ENCODE measurements at regions not wholly inside any gene's neighbourhood (a gene's known extent, or its start where the extent isn't known, plus 50 kb on each side); places are given as distances from the start of the nearest gene placed in this dataset.

DNA sequence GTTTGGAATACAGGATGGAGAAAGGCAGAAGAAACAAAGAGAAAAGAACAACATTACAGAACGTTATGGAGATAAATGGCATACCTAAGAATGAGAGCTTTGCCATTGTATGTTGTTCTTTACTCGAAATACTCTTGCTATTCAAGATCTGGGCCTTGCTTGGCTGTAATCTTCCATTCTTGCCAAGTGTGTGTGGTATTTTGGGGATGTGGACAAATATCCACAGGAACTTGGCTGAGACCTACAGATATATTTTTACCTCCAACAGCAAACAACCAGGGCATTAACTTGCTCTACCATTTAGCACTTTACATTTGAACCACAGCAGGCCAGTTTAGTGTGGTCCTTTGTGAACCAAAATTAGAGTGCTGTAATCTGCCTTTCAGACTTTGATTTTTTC is 76.3 kb downstream of the DKK1 start:
- Histone ChIP-seq H3K23me2 (ENCODE audit: insufficient read length, low read depth, low read length, poor library complexity, severe bottlenecking) (no peaks in the 10 kb centered on the region), H2BK5ac (ENCODE audit: insufficient read length, low read length) (no peak overlapping the region), H3K4me2 (ENCODE audit: insufficient read depth, insufficient read length, low read length) (no peak overlapping the region), H4K91ac (ENCODE audit: insufficient read length, low read depth, low read length) (no peak overlapping the region), H3K27me3 (ENCODE audit: insufficient read depth, low read length) (no peaks in the 10 kb centered on the region), H3K9ac (ENCODE audit: extremely low read depth, insufficient read length, low read length) (no peak overlapping the region), H3K4me1 (ENCODE audit: insufficient read depth, low read length) (peaks cover 2% of the 10 kb centered on the region; the same call in 1 of the 2 replicates), H3K79me2 (ENCODE audit: insufficient read depth, low read length) (no peaks in the 10 kb centered on the region), H2BK12ac (ENCODE audit: insufficient read length, low read depth, low read length) (no peak overlapping the region), H3K23ac (ENCODE audit: insufficient read length, low read depth, low read length) (no peak overlapping the region), H3T11ph (ENCODE audit: low read length) (no peak overlapping the region), H2BK15ac (ENCODE audit: low read depth, low read length) (no peak overlapping the region), H2AFZ (ENCODE audit: low read length) (no peak overlapping the region), H4K8ac (replicated peaks; ENCODE audit: insufficient read length, low read depth, low read length) (no peak overlapping the region), H3K9me3 (ENCODE audit: control insufficient read depth, low read depth, low read length) (no peaks in the 10 kb centered on the region), H2AK5ac (ENCODE audit: insufficient read length, low read length) (no peak overlapping the region), H3K14ac (ENCODE audit: insufficient read depth, low read length) (no peak overlapping the region), H3K79me1 (ENCODE audit: insufficient read depth, low read depth, low read length, poor library complexity, severe bottlenecking) (no peaks in the 10 kb centered on the region), H4K5ac (ENCODE audit: insufficient read length, low read depth, low read length) (no peak overlapping the region), H3K18ac (ENCODE audit: insufficient read length, low read depth, low read length) (no peak overlapping the region), H3K56ac (ENCODE audit: insufficient read length, low read depth, low read length) (no peak overlapping the region), H3K4ac (ENCODE audit: low read depth, low read length) (no peak overlapping the region), H4K20me1 (ENCODE audit: control insufficient read depth, insufficient read depth, insufficient read length) (no peaks in the 10 kb centered on the region), H3K27ac (ENCODE audit: insufficient read length, low read depth, low read length) (no peak overlapping the region), H2BK20ac (ENCODE audit: low read depth, low read length, poor library complexity, severe bottlenecking) (no peak overlapping the region), H2BK120ac (ENCODE audit: low read depth, low read length, poor library complexity, severe bottlenecking) (no peak overlapping the region)
- no peak for TF ChIP-seq CTCF (conservative IDR thresholded peaks at IDR 0.05)
- Mint-ChIP-seq H3K27ac (no peak overlapping the region), H3K9me3 (no peaks in the 10 kb centered on the region), H3K4me3 (no peak overlapping the region), H3K27me3 (ENCODE audit: low read depth) (no peaks in the 10 kb centered on the region), H3K4me1 (peaks cover 0 to 2% of the 10 kb centered on the region in 2 experiments; a peak in 1 of 4 replicates), H3K36me3 (ENCODE audit: insufficient read depth in 1 of 3, low read depth in 3 of 3) (no peaks in the 10 kb centered on the region)
- DNase-seq: no peak
- no CpG with 5 or more reads among the region's 2 CpGs for WGBS (ENCODE audit: extremely low coverage, insufficient read length, low lambda C conversion rate)
